GM23338 (cell line): ENCODE measurements at regions not wholly inside any gene's neighbourhood (a gene's known extent, or its start where the extent isn't known, plus 50 kb on each side); places are given as distances from the start of the nearest gene placed in this dataset.

Experiments
- CREB1 ChIP-seq: fragments of 250-450 bp; sonication (Bioruptor Pico); IDR thresholded peaks from 2 replicates; pipeline ENCODE4 v1.5.0; 2020; ENCODE audit warnings: low read depth, mild to moderate bottlenecking, moderate library complexity
- EZH2 ChIP-seq: fragments of 200-600 bp; sonication (generic); IDR thresholded peaks from one replicate; pipeline ENCODE4 v1.8.0; 2017; ENCODE audit warnings: antibody characterized with exemption, mild to moderate bottlenecking, low read depth; ENCODE audit not compliant: unreplicated experiment
- NANOG ChIP-seq: IDR thresholded peaks from 2 replicates; pipeline ENCODE4 v1.6.1; 2016; ENCODE audit warnings: antibody characterized with exemption, borderline replicate concordance
- REST ChIP-seq: IDR thresholded peaks from one replicate; pipeline ENCODE4 v1.6.1; 2018; ENCODE audit warnings: antibody characterized with exemption; ENCODE audit not compliant: unreplicated experiment
- TF ChIP-seq, protein P1 (sequence below), 2 experiments: fragments of 200-600 bp in 1 of 2; sonication (generic) in 1 of 2; conservative IDR thresholded peaks; 2 replicates each; pipeline versions ENCODE4 v1.5.1 to v1.6.1; 2016 to 2017; ENCODE audit warnings: antibody characterized with exemption in 2 of 2, low read depth in 2 of 2, mild to moderate bottlenecking in 2 of 2, moderate library complexity in 1 of 2

DNA sequence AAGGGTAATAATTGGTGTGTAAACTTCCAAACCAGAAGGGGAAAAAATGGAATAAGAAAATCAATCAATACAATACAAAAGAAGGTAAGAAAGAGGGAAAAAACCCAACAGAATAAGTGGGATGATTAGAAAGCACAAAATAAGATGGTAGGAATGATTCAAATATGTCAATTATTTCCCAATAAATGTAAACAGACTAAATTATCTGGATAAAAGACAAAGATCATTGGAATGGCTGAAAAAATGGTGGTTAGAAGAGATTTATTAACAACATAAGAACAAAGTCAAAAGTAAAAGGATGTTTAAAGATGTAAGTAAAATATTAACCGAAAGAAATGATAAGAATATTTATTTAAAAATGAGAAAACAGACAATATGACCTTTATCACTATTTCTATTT lies 103.5 kb upstream of the YWHAQ start:
- TF ChIP-seq, protein P1, sequence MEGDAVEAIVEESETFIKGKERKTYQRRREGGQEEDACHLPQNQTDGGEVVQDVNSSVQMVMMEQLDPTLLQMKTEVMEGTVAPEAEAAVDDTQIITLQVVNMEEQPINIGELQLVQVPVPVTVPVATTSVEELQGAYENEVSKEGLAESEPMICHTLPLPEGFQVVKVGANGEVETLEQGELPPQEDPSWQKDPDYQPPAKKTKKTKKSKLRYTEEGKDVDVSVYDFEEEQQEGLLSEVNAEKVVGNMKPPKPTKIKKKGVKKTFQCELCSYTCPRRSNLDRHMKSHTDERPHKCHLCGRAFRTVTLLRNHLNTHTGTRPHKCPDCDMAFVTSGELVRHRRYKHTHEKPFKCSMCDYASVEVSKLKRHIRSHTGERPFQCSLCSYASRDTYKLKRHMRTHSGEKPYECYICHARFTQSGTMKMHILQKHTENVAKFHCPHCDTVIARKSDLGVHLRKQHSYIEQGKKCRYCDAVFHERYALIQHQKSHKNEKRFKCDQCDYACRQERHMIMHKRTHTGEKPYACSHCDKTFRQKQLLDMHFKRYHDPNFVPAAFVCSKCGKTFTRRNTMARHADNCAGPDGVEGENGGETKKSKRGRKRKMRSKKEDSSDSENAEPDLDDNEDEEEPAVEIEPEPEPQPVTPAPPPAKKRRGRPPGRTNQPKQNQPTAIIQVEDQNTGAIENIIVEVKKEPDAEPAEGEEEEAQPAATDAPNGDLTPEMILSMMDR (conservative IDR thresholded peaks at IDR 0.05; ENCODE audit: low read depth in 2 of 2), result no peak
- TF ChIP-seq EZH2 (no peak), REST (no peak), CREB1 (no peak), NANOG (no peak)
